ENCODE measurements at regions not wholly inside any gene's neighbourhood (a gene's known extent, or its start where the extent isn't known, plus 50 kb on each side); places are given as distances from the start of the nearest gene placed in this dataset.

GRCh38 chr14:105840266-105841021 lies 314.1 kb downstream of the TMEM121 start:
- no peak overlapping the region for H3K4me3 ChIP-seq (ENCODE audit: low read length)
- no peak for DNase-seq (ENCODE audit: low read depth, low spot score)

GRCh38 chr14:105841022-105842009 lies 314.9 kb downstream of the TMEM121 start:
- H3K4me3 ChIP-seq (ENCODE audit: low read length): no peak overlapping the region
- no peak for DNase-seq (ENCODE audit: low read depth, low spot score)

- no peak for DNase-seq (ENCODE audit: low read depth, low spot score)
- H3K4me3 ChIP-seq (ENCODE audit: low read length): no peak overlapping the region
Measured at GRCh38 chr14:105842105-105842504, 315.7 kb downstream of the TMEM121 start.

- H3K4me3 ChIP-seq (ENCODE audit: low read length): no peak overlapping the region
- DNase-seq (ENCODE audit: low read depth, low spot score): no peak
Measured at GRCh38 chr14:105843444-105844046, 317.2 kb downstream of the TMEM121 start.

- H3K4me3 ChIP-seq (ENCODE audit: low read length): no peak overlapping the region
- DNase-seq (ENCODE audit: low read depth, low spot score): no peak
Measured at GRCh38 chr14:105844047-105844630, 317.8 kb downstream of the TMEM121 start.

DNA sequence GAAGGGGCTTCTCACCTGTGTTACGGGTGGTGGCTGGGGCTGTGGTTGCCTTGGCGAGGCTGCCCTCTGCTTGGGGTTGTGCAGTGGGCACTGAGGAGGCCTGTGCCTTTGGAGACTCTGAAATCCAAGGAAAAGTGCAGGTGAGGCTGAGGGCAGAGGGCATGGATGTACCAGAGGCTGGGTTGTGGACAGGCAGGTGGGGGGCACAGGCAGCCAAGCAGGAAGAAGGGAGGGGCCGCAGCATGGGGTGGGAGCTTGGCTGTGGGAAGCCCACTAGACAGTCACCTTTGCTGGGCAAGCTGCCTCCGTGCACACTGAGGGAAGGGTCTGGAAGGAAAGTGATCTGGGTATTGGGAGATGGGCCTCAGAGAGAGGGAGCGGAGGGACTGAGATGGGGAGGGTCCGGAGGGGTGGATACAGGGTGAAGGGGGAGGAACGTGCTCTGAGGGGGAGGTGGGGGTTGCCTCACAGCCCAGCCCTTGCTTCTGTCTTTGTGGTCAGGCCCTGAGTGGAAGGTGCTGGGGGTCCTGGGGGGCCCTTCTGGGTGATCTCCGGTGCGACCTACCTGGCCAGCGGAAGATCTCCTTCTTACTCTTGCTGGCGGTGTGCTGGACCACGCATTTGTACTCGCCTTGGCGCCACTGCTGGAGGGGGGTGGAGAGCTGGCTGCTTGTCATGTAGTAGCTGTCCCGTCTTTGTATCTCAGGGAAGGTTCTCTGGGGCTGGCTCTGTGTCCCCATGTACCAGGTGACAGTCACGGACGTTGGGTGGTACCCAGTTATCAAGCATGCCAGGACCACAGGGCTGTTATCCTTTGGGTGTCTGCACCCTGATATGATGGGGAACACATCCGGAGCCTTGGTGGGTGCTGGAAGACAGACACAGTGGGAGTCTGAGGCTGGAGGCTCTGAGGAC lies 318.7 kb downstream of the TMEM121 start:
- DNase-seq (ENCODE audit: low read depth, low spot score): no peak
- H3K4me3 ChIP-seq (ENCODE audit: low read length): no peak overlapping the region

GRCh38 chr14:105845725-105846309 lies 319.4 kb downstream of the TMEM121 start:
- DNase-seq (ENCODE audit: low read depth, low spot score): no peak
- H3K4me3 ChIP-seq (ENCODE audit: low read length): no peak overlapping the region

GRCh38 chr14:105846312-105846711 lies 319.9 kb downstream of the TMEM121 start:
- no peak overlapping the region for H3K4me3 ChIP-seq (ENCODE audit: low read length)
- DNase-seq (ENCODE audit: low read depth, low spot score): no peak

DNA sequence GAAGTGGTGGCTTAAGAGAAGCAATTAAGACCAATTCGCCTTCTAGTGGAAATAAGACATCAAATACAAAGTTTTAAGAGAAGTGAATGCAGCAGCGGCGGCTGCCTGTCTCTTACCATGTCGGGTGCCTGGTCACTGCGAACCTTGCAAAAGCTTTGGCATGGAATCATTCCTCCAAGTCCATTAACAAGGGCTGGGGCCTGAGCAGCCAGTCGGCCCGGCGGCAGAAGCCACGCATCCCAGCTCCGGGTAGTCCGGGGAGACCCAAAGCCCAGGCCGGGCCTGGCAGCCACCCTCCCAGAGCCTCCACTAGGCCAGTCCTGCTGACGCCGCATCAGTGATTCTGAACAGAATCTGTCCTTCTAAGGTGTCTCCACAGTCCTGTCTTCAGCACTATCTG lies 321.0 kb downstream of the TMEM121 start:
- H3K4me3 ChIP-seq (ENCODE audit: low read length): no peak overlapping the region
- DNase-seq (ENCODE audit: low read depth, low spot score): no peak

GRCh38 chr14:105848570-105848969 lies 322.2 kb downstream of the TMEM121 start:
- DNase-seq (ENCODE audit: low read depth, low spot score): no peak
- no peak overlapping the region for H3K4me3 ChIP-seq (ENCODE audit: low read length)

GRCh38 chr14:105849933-105850626 lies 323.7 kb downstream of the TMEM121 start:
- no peak for DNase-seq (ENCODE audit: low read depth, low spot score)
- no peak overlapping the region for H3K4me3 ChIP-seq (ENCODE audit: low read length)

DNA sequence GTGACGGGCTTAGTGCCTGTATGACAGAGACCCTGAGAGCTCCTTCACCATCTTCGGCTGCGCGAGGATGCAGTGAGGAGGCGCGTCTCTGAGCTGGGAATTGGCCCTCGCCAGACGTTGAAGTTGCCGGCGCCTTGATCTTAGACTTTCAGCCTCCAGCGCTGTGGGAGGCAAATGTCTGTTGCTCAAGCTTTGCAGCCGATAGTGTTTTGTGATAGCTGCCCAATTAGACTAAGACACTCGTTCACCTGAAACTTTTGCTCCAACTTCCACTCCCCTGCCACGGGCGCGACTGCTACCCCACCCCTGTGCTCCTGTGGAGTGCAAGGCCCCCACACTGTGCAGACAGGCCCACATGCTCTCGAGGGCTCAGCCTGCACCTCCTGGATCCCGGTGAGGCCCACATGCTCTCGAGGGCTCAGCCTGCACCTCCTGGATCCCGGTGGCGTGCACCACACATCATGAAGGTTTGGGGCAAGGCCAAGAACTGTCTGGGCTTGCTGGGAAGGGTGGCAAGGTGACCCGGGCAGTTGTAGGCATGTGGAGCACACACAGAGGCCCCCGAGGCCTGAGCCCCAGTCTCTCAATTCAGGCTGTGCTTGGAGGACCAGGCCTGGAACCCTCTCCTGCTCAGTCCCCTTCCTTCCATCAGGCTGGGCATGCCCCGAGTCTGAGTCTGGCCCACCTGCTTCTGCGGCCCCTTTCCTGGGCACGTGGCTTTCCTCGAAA lies 324.6 kb downstream of the TMEM121 start:
- no peak overlapping the region for H3K4me3 ChIP-seq (ENCODE audit: low read length)
- no peak for DNase-seq (ENCODE audit: low read depth, low spot score)

- H3K4me3 ChIP-seq (ENCODE audit: low read length): no peak overlapping the region
- no peak for DNase-seq (ENCODE audit: low read depth, low spot score)
Measured at GRCh38 chr14:105851716-105852377, 325.5 kb downstream of the TMEM121 start.

DNA sequence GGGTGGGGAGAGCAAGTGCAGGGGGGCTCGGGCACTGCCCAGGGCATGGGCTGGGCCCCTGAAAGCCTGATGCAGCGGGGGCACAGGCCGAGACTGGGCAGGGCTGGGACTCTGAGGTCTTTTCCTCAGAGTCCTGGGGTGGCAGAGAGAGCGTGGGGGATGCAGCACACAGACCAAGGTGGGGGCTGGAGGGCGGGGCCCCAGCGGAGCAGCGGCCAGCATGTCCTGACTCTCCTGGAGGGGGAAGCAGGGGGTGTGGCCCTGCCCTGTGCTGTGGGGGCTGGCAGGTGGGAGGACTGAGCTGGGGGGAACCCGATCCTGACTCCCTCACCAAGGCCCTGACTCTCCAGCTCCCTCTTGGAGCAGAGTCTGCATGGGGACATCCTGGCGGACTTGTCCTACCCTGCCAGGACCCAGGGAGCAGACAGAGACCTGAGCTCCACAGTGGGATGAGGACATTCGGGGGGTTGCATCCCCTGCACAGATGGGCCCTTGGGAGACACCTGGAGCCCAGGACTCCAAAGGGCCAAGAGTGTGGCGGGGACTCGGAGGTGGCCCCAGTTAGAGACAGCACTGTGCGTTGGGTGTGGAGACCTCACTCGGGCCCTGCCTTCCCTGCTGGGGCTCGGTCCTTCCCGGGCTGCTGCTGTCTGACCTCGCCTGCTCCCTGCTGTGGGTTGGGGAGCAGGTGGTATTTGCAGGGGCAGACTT lies 326.1 kb downstream of the TMEM121 start:
- no peak for DNase-seq (ENCODE audit: low read depth, low spot score)
- no peak overlapping the region for H3K4me3 ChIP-seq (ENCODE audit: low read length)

- no peak overlapping the region for H3K4me3 ChIP-seq (ENCODE audit: low read length)
- DNase-seq (ENCODE audit: low read depth, low spot score): no peak
Measured at GRCh38 chr14:105853089-105853906, 326.9 kb downstream of the TMEM121 start.

Measured in Jurkat, Clone E6-1 (cell line).